NT2/D1 (cell line): ENCODE measurements at regions not wholly inside any gene's neighbourhood (a gene's known extent, or its start where the extent isn't known, plus 50 kb on each side); places are given as distances from the start of the nearest gene placed in this dataset.

Experiments
- DNase-seq: peaks from one replicate; pipeline ENCODE4 v3.0.0-alpha.2; 2011; ENCODE audit warnings: low read depth, low spot score
- H3K27me3 ChIP-seq: 2 replicates; pipeline ENCODE4 v1.6.0; 2011; ENCODE audit warnings: mild to moderate bottlenecking; ENCODE audit not compliant: insufficient read length, insufficient read depth
- H3K36me3 ChIP-seq: 2 replicates; pipeline ENCODE4 v1.6.1; 2011; ENCODE audit warnings: mild to moderate bottlenecking, low read length, mixed read lengths; ENCODE audit not compliant: insufficient read depth, insufficient read length
- H3K4me1 ChIP-seq: 2 replicates; pipeline ENCODE4 v1.5.1; 2011; ENCODE audit not compliant: insufficient read depth, insufficient read length
- H3K4me3 ChIP-seq: 2 replicates; pipeline ENCODE4 v1.5.1; 2011; ENCODE audit warnings: low read depth; ENCODE audit not compliant: insufficient read length
- H3K9ac ChIP-seq: 2 replicates; pipeline ENCODE4 v1.6.0; 2011; ENCODE audit warnings: low read depth; ENCODE audit not compliant: insufficient read length
- H3K9me3 ChIP-seq: 2 replicates; pipeline ENCODE4 v1.5.1; 2011; ENCODE audit warnings: mild to moderate bottlenecking, low read length; ENCODE audit not compliant: insufficient read depth
- SUZ12 ChIP-seq: IDR thresholded peaks from 2 replicates; pipeline ENCODE4 v1.6.1; 2011; ENCODE audit not compliant: insufficient read length, insufficient read depth; ENCODE audit errors: extremely low read depth
- YY1 ChIP-seq: IDR thresholded peaks from 2 replicates; pipeline ENCODE4 v1.6.1; 2011; ENCODE audit not compliant: insufficient read length, insufficient read depth
- ZNF274 ChIP-seq: IDR thresholded peaks from 2 replicates; pipeline ENCODE4 v1.6.1; 2011; ENCODE audit warnings: mild to moderate bottlenecking, low read depth, low read length

DNA sequence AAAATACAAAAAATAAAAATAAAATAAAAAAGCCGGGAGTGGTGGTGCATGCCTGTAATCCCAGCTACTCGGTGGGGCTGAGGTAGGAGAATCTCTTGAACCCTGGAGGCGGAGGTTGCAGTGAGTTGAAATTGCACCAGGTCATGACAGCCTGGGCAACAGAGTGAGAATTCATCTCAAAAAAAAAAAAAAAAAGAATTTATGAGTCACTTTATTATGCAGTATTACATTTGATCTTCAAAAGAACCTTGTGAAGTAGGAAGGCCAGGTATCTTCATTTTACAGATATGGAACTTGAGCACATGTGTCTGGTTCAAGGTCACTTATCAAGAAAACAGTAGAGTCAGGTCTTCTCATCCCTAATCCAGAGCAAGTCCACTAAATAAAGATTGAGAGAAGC, 459.4 kb upstream of the HNRNPA3 start:
- TF ChIP-seq YY1 (no peak), ZNF274 (no peak), SUZ12 (no peak)
- Histone ChIP-seq H3K9me3 (no peaks in the 10 kb centered on the region), H3K4me1 (no peaks in the 10 kb centered on the region), H3K9ac (no peak overlapping the region), H3K36me3 (no peaks in the 10 kb centered on the region), H3K27me3 (no peaks in the 10 kb centered on the region), H3K4me3 (no peak overlapping the region)
- no peak for DNase-seq

DNA sequence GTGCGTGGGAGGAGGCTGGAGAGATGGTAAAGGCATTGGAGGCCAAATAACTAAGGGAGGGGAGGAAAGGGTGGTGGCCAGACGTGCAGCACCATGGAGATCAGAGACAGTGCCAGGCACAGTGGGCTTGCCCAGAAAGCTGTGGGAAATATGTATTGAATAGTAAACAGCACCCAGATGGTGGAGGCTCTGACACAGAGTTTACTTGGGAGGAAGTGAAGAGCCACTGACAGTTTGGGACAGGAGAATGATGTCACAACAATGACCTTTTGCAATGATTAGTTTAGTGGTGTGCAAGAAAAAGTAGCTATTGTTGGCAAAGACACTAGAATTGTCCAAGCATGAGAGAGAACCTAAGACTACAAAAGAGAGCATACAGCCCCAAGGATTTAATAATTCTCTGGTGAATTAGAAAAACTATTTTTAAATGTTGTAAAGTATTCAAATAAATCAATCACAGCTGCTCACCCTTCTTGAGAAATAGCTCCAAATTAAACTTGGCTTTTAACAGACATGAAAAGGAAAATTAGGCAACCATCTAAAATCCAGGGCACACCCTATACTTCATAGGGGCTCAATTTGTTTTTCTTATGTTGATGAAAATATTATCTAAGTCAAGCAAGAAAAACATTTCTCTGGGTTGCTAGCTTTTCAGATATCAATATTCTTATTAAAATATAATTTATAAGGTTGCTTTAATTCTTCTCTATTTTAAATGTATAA, 458.7 kb upstream of the HNRNPA3 start:
- no peak overlapping the region for H3K4me3 ChIP-seq
- no peak for TF ChIP-seq ZNF274
- TF ChIP-seq YY1 = no peak
- TF ChIP-seq SUZ12 = no peak
- DNase-seq = no peak

DNA sequence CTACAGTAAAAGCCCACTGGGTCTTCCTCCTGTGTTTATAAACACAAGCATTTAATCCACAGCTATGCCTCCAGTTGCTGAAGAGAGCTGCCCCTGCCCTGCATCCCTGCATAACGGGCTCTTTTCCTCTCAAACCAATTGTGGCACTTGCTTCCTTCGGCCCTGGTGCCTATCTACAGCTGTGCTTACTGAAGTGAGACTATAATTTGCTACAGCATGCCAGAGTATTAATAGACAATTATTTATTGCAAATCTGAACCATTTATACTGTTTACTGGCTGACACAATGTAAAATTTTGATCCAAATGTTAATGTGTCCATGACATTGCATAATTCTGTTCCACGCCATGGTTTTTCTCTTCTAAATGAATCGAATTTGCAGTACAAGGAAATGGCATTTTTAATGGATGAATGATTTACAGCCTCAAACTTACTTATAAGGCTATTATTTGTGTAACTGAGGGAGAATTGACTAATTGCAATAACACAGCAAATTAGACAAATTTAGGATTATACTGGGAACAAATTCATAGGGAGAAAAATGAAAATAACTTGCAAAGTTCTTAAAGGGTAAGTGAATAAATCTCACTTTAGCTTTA, 457.0 kb upstream of the HNRNPA3 start:
- Histone ChIP-seq H3K9ac (no peak overlapping the region), H3K4me3 (no peak overlapping the region), H3K27me3 (no peaks in the 10 kb centered on the region), H3K36me3 (no peaks in the 10 kb centered on the region), H3K4me1 (no peaks in the 10 kb centered on the region), H3K9me3 (no peaks in the 10 kb centered on the region)
- no peak for DNase-seq
- no peak for TF ChIP-seq ZNF274
- TF ChIP-seq YY1 = no peak
- TF ChIP-seq SUZ12 = no peak

More for the DNA sequence above, 458.7 kb upstream of the HNRNPA3 start:
- Histone ChIP-seq H3K27me3 (no peaks in the 10 kb centered on the region), H3K9me3 (no peaks in the 10 kb centered on the region), H3K9ac (no peak overlapping the region), H3K36me3 (no peaks in the 10 kb centered on the region), H3K4me1 (no peaks in the 10 kb centered on the region)

DNA sequence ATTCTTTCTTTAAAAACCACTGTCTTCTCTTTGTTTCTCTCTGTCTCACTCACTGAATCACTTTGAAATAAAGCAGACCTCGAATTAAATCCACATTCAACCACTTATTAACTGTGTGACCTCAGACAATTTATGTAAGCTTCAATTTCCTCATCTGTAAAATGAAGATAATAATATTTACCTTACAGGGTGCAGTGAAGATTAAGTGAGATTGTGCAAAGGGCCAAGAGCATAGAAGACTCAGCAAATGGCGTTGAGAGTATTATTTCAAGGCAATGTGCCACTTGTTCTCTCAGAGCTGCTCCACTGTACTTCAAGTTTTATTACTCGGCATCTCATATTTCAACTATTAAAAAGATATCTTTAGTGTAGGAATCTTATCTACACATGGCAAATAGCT, 454.2 kb upstream of the HNRNPA3 start:
- Histone ChIP-seq H3K4me1 (no peaks in the 10 kb centered on the region), H3K4me3 (no peak overlapping the region), H3K9me3 (no peaks in the 10 kb centered on the region), H3K9ac (no peak overlapping the region), H3K36me3 (no peaks in the 10 kb centered on the region), H3K27me3 (no peaks in the 10 kb centered on the region)
- no peak for TF ChIP-seq SUZ12
- no peak for TF ChIP-seq YY1
- no peak for TF ChIP-seq ZNF274
- no peak for DNase-seq

DNA sequence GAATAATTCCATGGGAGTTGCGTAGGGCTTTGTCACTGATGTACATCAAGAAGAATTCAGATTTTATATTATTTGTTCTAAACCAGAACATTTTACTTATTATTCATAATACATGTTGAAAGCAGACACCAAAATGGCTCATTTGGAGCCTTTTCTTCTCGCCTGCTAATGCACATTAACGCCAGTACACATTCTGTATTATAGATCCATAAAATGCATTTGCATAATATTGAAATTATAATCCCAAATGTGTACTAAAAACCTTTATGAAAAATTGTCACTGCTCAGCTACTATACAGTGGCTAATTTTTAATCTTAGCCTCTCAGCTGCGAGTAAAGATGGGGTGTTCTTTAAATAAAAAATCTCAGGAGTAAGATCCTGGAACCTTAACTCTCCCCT, 452.2 kb upstream of the HNRNPA3 start:
- Histone ChIP-seq H3K36me3 (no peaks in the 10 kb centered on the region), H3K4me1 (peaks cover 3% of the 10 kb centered on the region), H3K27me3 (no peaks in the 10 kb centered on the region), H3K4me3 (no peak overlapping the region), H3K9ac (no peak overlapping the region), H3K9me3 (no peaks in the 10 kb centered on the region)
- TF ChIP-seq SUZ12 = no peak
- no peak for TF ChIP-seq ZNF274
- TF ChIP-seq YY1 = no peak
- DNase-seq = no peak

DNA sequence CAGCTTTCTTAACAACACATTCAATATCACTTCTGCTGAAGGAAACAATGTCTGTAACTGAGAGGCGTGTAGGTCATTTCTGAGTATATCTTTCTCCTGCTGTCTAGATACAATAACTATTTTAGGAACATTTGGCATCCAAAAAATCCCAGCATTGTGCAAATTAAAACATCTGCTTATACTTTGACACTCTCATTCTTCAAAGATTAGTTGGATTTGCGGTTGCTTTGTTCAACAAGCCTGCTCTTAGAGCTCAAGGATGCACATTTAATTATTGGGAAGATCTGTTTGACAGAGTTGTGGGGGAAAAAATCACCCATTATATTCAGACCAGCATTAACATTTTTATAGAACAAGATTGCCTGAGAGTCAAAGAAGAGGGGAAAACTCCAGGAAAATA, 449.5 kb upstream of the HNRNPA3 start:
- Histone ChIP-seq H3K36me3 (no peaks in the 10 kb centered on the region), H3K9ac (no peak overlapping the region), H3K27me3 (no peaks in the 10 kb centered on the region), H3K4me3 (no peak overlapping the region), H3K9me3 (no peaks in the 10 kb centered on the region), H3K4me1 (peaks cover 3% of the 10 kb centered on the region)
- no peak for DNase-seq
- no peak for TF ChIP-seq ZNF274
- no peak for TF ChIP-seq SUZ12
- TF ChIP-seq YY1 = no peak

DNA sequence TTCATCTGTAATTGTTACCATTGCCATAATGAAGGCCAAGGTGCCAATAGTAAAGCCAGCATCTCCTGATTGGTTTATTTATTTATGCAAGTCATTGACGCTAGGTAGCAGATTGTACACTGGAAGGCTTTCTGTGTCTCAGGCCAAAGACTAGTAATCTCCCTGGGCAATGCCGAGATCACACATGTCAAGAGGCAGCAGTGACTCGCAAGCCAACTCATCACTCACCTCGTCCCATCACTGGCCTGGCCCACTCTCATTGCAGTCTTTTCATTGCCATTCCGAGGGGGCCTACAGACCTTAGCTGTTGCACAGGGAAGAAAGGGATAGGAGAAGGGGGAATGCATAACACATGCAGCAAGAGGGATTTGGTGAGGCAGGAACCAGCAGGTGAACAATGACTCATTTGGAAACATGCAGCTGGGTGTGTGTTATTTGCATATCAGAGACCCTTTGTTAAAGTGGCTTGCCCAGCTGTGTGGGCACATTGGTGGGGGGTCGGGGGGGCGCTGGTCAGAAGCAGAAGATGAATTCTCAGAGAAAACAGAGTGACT, 448.7 kb upstream of the HNRNPA3 start:
- Histone ChIP-seq H3K36me3 (no peaks in the 10 kb centered on the region), H3K4me3 (no peak overlapping the region), H3K9me3 (no peaks in the 10 kb centered on the region), H3K27me3 (no peaks in the 10 kb centered on the region), H3K9ac (no peak overlapping the region), H3K4me1 (peaks cover 3% of the 10 kb centered on the region)
- peak; percentile 72 for DNase-seq
- no peak for TF ChIP-seq SUZ12
- TF ChIP-seq YY1 = no peak
- TF ChIP-seq ZNF274 = no peak
